Bronchial epithelial cell (primary cell): ENCODE measurements at regions not wholly inside any gene's neighbourhood (a gene's known extent, or its start where the extent isn't known, plus 50 kb on each side); places are given as distances from the start of the nearest gene placed in this dataset.

Experiments used
- DNase-seq: peaks from one replicate; pipeline ENCODE4 v3.0.0-alpha.2; 2010; ENCODE audit warnings: low read depth
- FAIRE-seq: peaks from 2 replicates; lab custom pipeline; 2011; peaks lifted over from hg19 to GRCh38; lab: Jason Lieb, UNC
- H3K27me3 ChIP-seq: 2 replicates; pipeline ENCODE4 v1.5.1; 2011; ENCODE audit warnings: low read length; ENCODE audit not compliant: control insufficient read depth, insufficient read depth
- H3K36me3 ChIP-seq: 2 replicates; pipeline ENCODE4 v1.5.1; 2011; ENCODE audit warnings: low read length; ENCODE audit not compliant: control insufficient read depth, insufficient read depth
- H3K4me3 ChIP-seq: 2 replicates; pipeline ENCODE4 v1.5.1; 2011; ENCODE audit warnings: mild to moderate bottlenecking, low read depth, low read length, control low read depth
- CTCF ChIP-seq: IDR thresholded peaks from 2 replicates; pipeline ENCODE4 v1.5.1; 2011; ENCODE audit warnings: mild to moderate bottlenecking, moderate library complexity, low read length, control low read depth, inconsistent platforms; ENCODE audit not compliant: insufficient read depth, severe bottlenecking

GRCh38 chr6:44712353-44713111 is 325.0 kb downstream of the CDC5L start:
- H3K4me3 ChIP-seq, result no peak overlapping the region
- no peak for TF ChIP-seq CTCF
- DNase-seq (no peak), FAIRE-seq (no peak)
- peaks cover 4% of the 10 kb centered on the region for H3K27me3 ChIP-seq
- no peaks in the 10 kb centered on the region for H3K36me3 ChIP-seq

GRCh38 chr6:44715188-44715587 is 327.7 kb downstream of the CDC5L start:
- FAIRE-seq, result no peak

GRCh38 chr6:44715925-44716324 is 328.4 kb downstream of the CDC5L start:
- no peak for DNase-seq
- Histone ChIP-seq H3K4me3 (no peak overlapping the region), H3K27me3 (peaks cover 4% of the 10 kb centered on the region), H3K36me3 (no peaks in the 10 kb centered on the region)
- TF ChIP-seq CTCF, result no peak
- FAIRE-seq, result no peak

More at GRCh38 chr6:44715188-44715587, 327.7 kb downstream of the CDC5L start:
- H3K36me3 ChIP-seq, result no peaks in the 10 kb centered on the region
- no peak for DNase-seq
- peaks cover 4% of the 10 kb centered on the region for H3K27me3 ChIP-seq
- no peak overlapping the region for H3K4me3 ChIP-seq
- TF ChIP-seq CTCF, result no peak

GRCh38 chr6:44717431-44717830 is 329.9 kb downstream of the CDC5L start:
- Histone ChIP-seq H3K36me3 (no peaks in the 10 kb centered on the region), H3K4me3 (no peak overlapping the region), H3K27me3 (peaks cover 4% of the 10 kb centered on the region)
- no peak for DNase-seq
- TF ChIP-seq CTCF, result no peak
- FAIRE-seq, result no peak

GRCh38 chr6:44721954-44722578 is 334.6 kb downstream of the CDC5L start:
- DNase-seq (no peak), FAIRE-seq (no peak)
- no peaks in the 10 kb centered on the region for H3K27me3 ChIP-seq
- no peaks in the 10 kb centered on the region for H3K36me3 ChIP-seq
- no peak for TF ChIP-seq CTCF
- H3K4me3 ChIP-seq, result no peak overlapping the region
